HS-27A (cell line): ENCODE measurements at regions not wholly inside any gene's neighbourhood (a gene's known extent, or its start where the extent isn't known, plus 50 kb on each side); places are given as distances from the start of the nearest gene placed in this dataset.
"Not testable (repeated sequence)": the region's sequence is repeated elsewhere in the genome, so short reads cannot be mapped to it uniquely, and the experiment has no call there.

Experiments used
- DNase-seq: peaks from one replicate; pipeline ENCODE4 v3.0.0-alpha.2; 2012; ENCODE audit warnings: low read depth, missing footprints

DNA sequence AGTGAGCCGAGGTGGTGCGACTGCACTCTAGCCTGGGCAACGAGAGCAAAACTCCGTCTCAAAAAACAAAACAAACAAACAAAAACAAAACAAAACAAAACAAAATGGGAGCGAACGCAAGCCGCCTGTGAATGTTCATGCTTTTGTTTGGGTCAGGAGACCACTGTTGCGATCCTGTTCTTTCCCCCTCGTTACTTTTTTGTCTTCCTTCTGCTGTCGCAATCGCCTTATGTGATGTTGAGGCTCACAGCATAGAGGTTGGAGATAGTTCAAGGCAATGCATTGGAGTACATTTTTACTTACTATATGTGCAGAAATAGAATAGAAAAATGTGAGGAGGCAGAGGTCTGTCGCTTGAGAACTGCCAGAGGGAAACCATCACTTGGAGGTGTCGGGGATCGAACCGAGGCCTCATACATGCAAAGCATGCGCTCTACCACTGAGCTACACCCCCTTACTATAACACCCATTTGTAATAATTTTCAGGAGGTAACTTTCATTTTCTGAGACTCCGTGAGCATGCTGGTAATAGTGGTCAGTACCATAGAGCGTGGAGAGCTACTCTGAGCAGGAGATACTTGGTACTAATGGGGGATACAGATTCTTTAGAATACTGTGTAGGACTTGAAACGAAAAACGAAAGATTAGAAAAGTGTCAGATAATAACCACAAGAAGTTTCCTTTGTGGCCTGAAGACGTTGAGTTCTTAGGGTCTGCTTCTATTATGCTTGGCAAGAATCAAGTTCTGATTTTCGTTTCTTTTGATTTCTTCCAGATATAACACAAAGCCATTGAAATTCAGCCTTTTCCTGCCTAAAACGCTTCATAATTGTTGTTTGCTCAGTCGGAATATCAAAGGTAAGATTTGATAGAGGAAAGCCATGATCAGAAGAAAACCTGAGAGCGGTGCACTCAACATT is 121.1 kb downstream of the TRIM27 start:
- DNase-seq = no peak

- DNase-seq = no peak
Observed at GRCh38 chr6:28803337-28803709, 120.5 kb downstream of the TRIM27 start.

- DNase-seq = no peak
Observed at GRCh38 chr6:28807682-28808280, 116.0 kb downstream of the TRIM27 start.

DNA sequence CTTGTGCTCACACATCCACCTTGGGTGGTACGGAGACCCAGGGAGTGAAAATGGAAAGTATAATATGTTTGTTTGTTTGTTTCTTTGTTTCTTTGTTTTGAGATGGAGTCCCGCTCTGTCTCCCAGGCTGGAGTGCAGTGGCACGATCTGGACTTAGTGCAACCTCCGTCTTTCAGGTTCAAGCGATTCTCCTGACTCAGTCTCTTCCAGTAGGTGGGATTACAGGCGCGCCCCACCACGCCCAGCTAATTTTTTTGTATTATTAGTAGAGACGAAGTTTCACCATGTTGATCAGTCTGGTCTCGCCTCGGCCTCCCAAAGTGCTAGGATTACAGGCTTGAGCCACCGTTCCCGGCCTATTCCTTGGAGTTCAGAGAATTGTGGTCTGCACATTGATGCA is 115.4 kb downstream of the TRIM27 start:
- no peak for DNase-seq

GRCh38 chr6:28809947-28810658 is 113.7 kb downstream of the TRIM27 start:
- DNase-seq = no peak

DNA sequence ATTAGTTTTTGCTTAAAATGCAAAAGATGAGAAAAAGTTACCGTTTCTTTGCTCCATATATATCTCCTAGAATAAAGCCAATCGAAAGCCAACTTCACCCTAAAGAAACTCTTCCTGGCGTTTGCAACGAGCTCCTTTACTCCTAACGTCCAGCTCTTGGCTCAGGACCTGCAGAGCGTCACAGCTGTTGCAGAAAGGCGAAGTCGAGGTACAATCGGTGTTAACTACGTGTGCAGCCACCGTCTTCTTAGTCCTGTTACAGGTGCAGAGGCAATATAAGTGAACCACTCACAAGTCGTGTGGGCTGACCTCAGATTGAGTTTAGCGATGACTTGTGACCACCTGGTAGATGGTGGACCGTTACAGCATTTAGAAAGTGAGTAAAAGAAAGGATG is 113.1 kb downstream of the TRIM27 start:
- DNase-seq = no peak

DNA sequence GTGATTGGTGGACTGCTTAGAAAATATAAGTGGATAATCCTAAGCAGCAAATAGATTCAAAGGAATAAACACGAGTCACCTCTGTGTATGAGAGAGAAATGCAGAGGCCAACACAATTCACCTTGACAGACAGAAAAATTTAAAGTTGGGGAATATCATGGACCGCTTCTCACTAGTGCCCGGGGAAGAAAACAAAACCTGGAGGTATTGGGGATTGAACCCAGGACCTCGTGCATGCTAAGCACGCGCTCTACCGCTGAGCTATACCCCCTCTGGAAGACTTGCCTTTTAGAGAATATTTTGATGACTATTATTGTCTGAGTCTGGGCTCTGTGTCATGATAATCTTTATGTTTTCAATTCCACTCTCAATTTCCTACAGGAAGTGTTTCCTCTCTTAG is 111.9 kb downstream of the TRIM27 start:
- no peak for DNase-seq

DNA sequence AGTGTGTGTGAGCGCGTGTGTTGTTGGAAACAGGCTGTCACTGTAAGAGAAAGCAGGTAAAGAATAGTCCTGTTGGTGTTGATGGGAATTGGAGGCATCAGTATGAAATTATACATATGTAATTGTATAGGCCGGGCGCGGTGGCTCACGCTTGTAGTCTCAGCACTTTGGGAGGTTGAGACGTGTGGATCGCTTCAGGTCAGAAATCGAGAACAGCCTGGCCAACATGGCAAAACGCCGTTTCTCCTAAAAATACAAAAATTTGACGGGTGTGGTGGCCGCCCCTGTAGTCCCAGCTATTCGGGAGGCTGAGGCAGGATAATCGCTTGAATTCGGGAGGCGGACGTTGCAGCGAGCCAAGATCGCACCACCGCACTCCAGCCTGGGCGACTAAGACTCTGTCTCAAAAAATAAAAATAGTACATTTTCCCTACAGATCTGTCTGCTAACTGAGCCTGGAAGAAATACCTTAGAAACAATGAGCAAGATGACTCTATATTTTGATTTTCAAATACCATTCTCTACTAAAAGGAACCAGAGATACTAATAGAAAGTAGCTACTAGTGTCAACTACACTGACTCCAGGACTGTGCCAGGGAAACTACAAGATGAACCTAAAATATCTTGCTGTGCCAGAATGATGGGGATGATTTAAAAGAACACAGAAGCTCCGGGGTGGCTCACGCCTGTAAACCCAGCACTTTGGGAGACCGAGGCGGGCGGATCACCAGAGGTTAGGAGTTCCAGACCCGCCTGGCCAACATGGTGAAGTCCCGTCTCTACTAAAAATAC is 110.8 kb downstream of the TRIM27 start:
- DNase-seq = no peak

GRCh38 chr6:28814032-28814976 is 109.5 kb downstream of the TRIM27 start:
- no peak for DNase-seq

DNA sequence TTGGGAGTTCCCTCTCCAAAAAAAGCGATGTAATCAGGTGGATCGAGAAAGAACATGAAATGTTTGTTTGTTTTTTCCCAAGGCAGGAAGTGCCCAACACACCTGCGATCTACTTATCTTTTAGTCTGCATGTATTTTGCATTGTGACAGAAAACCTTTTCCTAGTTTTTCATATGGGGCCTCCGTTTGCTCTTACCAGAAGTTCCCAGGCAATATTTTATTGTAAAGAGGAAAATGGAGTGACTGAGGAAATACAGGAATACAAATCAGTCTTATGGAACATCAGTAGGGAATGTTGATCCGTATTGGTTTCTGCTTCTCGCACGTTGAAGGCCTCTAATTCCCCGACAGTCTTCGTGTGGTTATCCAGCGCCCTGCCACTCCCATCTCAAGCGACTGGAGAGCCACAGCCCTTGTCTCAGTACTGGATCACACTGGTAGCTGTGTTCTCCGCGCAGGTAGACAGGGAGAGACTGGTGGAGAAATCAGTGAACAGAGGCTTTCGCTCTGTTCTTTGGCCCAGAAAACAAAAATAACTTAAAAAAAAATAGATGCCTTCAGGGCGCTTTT is 107.4 kb downstream of the TRIM27 start:
- DNase-seq = no peak

DNA sequence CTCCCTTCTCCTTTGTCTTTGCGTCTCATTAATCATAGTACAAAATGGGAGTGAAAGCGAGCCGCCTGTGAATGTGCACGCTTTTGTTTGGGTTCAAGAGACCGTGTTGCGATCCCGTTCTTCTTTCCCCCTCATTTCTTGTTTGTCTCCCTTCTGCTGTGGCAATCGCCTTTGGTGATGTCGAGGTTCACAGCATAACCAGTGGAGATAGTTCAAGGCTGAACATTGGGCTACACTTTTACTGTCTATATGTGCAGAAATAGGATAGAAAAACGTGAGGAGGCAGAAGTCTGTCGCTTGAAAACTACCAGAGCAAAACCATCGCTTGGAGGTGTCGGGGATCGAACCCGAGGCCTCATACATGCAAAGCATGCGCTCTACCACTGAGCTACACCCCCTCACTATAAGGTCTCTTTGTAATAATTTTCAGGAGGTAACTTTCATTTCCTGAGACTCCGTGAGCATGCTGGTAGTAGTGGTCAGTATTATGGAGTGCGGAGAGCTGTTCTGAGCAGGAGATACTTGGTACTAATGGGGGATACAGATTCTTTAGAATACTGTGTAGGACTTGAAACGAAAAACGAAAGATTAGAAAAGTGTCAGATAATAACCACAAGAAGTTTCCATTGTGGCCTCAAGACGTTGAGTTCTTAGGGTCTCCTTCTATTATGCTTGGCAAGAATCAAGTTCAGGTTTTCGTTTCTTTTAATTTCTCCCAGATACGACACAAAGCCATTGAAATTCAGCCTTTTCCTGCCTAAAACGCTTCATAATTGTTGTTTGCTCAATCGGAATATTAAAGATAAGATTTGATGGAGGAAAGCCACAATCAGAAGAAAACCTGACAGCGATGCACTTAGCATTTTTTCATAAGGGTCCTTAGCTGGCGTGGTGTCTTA is 106.6 kb downstream of the TRIM27 start:
- DNase-seq = peak; percentile 87

- DNase-seq = no peak
Observed at GRCh38 chr6:28817808-28818145, 106.0 kb downstream of the TRIM27 start.

DNA sequence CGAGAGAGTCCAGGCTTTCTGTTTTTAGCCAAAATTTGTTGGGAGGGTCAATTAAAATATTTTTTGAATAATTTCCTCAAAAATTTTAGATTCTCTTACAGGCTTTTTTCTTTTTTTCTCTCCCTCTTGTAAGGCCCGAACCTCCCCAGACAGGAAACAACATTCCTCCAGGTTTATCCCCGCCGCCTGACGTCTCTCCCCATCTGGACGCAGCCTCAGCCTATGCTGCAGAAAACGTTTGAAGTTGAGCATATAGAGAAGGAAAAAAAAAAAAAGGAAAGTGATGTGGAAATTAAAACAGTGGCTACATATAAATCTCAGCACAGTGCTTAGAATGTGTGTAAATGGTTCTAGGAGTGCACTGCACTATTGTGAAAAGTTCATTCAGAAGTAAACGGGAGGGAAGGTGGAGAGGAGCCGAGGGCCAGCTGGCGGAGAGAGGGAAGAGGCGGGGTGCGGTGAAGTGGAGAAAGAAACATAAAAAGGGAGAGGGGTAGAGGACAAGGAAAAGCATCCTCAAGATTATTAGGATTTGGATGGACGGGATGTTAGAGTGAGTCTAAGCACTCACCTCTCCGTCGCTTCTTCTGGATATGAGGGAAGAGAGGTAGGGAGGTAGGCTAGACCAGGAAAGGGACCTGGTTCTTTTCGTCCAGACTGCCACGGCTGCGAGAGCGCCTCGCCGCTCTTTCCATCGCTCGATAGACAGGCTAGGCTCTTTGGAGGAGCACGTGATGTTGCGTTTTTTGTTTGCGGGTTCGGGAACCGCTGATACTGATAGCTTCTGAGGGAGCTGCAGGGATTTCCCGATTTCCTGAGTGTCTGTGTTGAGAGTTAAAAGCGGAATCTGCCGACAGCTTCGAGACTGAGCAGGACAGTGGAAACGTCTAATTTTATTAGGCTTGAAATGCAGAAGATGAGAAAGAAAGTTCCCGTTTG is 98.7 kb downstream of the TRIM27 start:
- DNase-seq = no peak

- no peak for DNase-seq
Observed at GRCh38 chr6:28825732-28826293, 98.0 kb downstream of the TRIM27 start.

DNA sequence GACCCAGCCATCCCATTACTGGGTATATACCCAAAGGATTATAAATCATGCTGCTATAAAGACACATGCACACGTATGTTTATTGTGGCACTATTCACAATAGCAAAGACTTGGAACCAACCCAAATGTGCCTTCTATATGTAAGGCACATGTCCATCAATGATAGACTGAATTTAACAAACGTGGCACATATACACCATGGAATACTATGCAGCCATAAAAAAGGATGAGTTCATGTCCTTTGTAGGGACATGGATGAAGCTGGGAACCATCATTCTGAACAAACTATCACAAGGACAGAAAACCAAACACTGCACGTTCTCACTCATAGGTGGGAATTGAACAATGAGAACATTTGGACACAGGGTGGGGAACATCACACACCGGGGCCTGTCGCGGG is 92.1 kb downstream of the TRIM27 start:
- not testable (repeated sequence) for DNase-seq

DNA sequence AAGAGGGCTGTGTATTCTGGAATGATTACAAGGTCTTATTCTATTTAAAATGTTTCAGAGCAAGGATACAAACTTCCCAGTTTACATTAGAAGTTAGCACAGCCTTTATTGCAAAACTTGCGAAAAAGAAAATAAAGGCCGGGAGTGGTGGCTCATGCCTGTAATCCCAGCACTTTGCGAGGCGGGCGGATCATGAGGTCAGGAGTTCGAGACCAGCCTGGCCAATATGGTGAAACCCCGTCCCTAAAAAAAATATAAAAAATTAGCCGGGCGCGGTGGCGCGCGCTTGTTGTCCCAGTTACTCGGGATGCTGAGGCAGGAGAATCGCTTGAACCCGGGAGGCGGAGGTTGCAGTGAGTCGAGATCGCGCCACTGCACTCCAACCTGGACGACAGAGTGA is 87.1 kb downstream of the TRIM27 start:
- not testable (repeated sequence) for DNase-seq

DNA sequence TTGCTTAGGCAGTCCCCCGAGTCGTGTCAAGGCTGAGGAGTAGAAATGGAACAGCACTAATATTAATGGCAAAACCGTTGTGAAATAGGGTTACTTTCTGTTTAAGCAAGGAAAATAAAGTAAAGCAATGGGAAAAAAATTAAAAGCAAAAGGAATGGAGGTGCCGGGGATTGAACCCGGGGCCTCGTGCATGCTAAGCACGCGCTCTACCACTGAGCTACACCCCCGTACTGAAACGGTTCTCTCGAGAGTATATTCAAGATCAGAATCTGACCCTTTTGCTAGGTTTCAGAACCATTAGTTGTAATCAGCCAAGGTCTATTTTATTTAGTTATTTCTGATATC is 85.5 kb downstream of the TRIM27 start:
- peak; percentile 72 for DNase-seq
